Ovary (tissue), 7 donors: ENCODE measurements at regions not wholly inside any gene's neighbourhood (a gene's known extent, or its start where the extent isn't known, plus 50 kb on each side); places are given as distances from the start of the nearest gene placed in this dataset.

Experiments used
- DNase-seq, 5 donors: peaks; one replicate each; pipeline ENCODE4 v3.0.0-alpha.2; 2019 to 2020
- H3K27ac ChIP-seq, 2 donors: fragments of 200-600 bp; one replicate each; pipeline versions ENCODE4 v1.5.1 to v1.8.0; 2019 to 2022
- H3K27me3 ChIP-seq: fragments of 200-600 bp; one replicate; pipeline ENCODE4 v1.8.0; 2022
- H3K36me3 ChIP-seq: fragments of 200-600 bp; sonication (generic); one replicate; pipeline ENCODE4 v1.5.1; 2019
- H3K4me1 ChIP-seq: one replicate; pipeline ENCODE4 v1.8.1; 2013; ENCODE audit warnings: mild to moderate bottlenecking, moderate library complexity; ENCODE audit not compliant: insufficient read depth
- H3K4me3 ChIP-seq: fragments of 200-600 bp; sonication (generic); one replicate; pipeline ENCODE4 v1.5.1; 2017
- H3K9me3 ChIP-seq, 2 donors: fragments of 200-600 bp in 1 of 2; sonication (generic) in 1 of 2; one replicate each; pipeline versions ENCODE4 v1.5.1 to v1.8.1; 2013 to 2019; ENCODE audit warnings: mild to moderate bottlenecking in 1 of 2, moderate library complexity in 1 of 2
- EP300 ChIP-seq: sonication (generic); formaldehyde crosslinking; IDR thresholded peaks from one replicate; pipeline ENCODE4 v1.6.1; 2017; ENCODE audit warnings: antibody characterized with exemption
- POLR2A ChIP-seq: fragments of 450-650 bp; IDR thresholded peaks from one replicate; pipeline ENCODE4 v1.6.1; 2017; ENCODE audit warnings: antibody characterized with exemption, mild to moderate bottlenecking, moderate library complexity
- WGBS, 3 donors: extraction: QIAGEN DNeasy Blood & Tissue Kit in 1 of 3; methylation state at CpG; one replicate each; pipeline versions ENCODE4 v1.1.5 to v1.1.7; 2013 to 2017; 5-methylcytosine and 5-hydroxymethylcytosine counted together
- intact Hi-C, 4 donors: fragments of 100-400 bp; cut with DNase I; formaldehyde crosslinking; loops; one replicate each; pipeline versions ENCODE4 v1.11.0 to v1.15.1; 2022 to 2023
- TF ChIP-seq, protein P1 (sequence below), 3 donors: fragments of 450-650 bp in 2 of 3; fragments of 200-600 bp in 1 of 3; IDR thresholded peaks; one replicate each; pipeline versions ENCODE4 v1.5.1 to v1.8.0; 2016 to 2022; ENCODE audit warnings: antibody characterized with exemption in 3 of 3, mild to moderate bottlenecking in 1 of 3
- donor health status: DM: no; HTN: no; CAD: no; lungs with moderate emphysema.
- donor health status: DM: no; HTN: no; CAD: no.
- donor health status: Bipolar disorder and iron deficiency.
- donor health status: DM: no; HTN: no; CAD: no.
- donor health status: DM: yes; HTN: yes; CAD: no.

DNA sequence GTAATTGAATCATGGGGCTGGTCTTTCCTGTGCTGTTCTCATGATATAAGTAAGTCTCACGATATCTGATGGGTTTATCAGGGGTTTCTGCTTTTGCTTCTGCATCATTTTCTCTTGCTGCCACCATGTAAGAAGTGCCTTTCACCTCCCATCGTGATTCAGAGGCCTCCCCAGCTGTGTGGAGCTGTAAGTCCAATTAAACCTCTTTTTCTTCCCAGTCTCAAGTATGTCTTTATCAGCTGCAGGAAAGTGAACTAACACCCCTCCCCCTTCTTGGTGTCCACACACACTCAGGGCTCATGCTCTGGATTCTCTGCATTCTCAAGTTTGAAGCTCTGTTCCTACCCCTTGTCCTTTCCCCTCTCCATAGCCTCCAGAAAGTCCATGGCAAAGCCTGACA, 107.1 kb downstream of the THBS2 start:
- Histone ChIP-seq H3K36me3 (no peaks in the 10 kb centered on the region), H3K9me3 (no peaks in the 10 kb centered on the region), H3K27me3 (no peaks in the 10 kb centered on the region), H3K4me1 (peaks cover 20% of the 10 kb centered on the region), H3K4me3 (no peak overlapping the region), H3K27ac (peak overlapping the region; percentile 18 to 61)
- intact Hi-C loops, result no loop called here
- no peak for TF ChIP-seq EP300
- no peak for TF ChIP-seq POLR2A
- TF ChIP-seq, protein P1, sequence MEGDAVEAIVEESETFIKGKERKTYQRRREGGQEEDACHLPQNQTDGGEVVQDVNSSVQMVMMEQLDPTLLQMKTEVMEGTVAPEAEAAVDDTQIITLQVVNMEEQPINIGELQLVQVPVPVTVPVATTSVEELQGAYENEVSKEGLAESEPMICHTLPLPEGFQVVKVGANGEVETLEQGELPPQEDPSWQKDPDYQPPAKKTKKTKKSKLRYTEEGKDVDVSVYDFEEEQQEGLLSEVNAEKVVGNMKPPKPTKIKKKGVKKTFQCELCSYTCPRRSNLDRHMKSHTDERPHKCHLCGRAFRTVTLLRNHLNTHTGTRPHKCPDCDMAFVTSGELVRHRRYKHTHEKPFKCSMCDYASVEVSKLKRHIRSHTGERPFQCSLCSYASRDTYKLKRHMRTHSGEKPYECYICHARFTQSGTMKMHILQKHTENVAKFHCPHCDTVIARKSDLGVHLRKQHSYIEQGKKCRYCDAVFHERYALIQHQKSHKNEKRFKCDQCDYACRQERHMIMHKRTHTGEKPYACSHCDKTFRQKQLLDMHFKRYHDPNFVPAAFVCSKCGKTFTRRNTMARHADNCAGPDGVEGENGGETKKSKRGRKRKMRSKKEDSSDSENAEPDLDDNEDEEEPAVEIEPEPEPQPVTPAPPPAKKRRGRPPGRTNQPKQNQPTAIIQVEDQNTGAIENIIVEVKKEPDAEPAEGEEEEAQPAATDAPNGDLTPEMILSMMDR (IDR thresholded peaks at IDR 0.05), result no peak
- 29 to 43% (median 38%) methylated on average over 2 of the region's 2 CpGs for WGBS, 3 donors
- no peak for DNase-seq

DNA sequence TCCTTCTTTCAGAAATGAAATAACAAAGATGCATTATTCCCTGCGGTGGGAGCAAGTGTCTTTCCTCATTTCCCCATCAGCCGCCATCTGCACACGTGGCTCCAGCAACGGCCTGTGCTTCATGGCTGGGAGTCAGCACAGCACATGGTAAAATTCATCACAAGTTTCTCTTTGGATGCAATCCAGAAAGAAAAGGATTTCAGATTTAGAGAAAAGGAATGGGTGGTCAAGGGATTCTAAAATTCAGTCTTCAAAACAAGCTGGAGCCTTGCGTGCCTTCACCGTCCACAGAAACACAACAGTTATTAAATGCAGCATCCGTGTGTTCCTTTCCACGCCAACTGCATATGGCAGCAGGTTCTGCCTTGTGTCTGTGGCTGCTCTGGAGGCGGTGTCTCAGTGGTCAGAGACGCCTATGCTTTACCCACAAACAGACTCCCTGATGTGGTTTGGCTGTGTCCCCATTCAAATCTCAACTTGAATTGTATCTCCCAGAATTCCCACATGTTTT, 107.6 kb downstream of the THBS2 start:
- H3K36me3 ChIP-seq, result no peaks in the 10 kb centered on the region
- 12 to 26% (median 15%) methylated on average over 10 of the region's 10 CpGs for WGBS, 3 donors
- H3K9me3 ChIP-seq, result no peaks in the 10 kb centered on the region
- DNase-seq, result peak in 4 of 5 donors; percentile 57 to 66 (median 60)
- peaks cover 24% of the 10 kb centered on the region for H3K4me1 ChIP-seq
- TF ChIP-seq, protein P1 (IDR thresholded peaks at IDR 0.05), result no peak
- TF ChIP-seq EP300, result no peak
- no peak for TF ChIP-seq POLR2A
- peak overlapping the region; percentile 18 to 61 for H3K27ac ChIP-seq
- intact Hi-C loops, result no loop called here
- no peak overlapping the region for H3K4me3 ChIP-seq
- no peaks in the 10 kb centered on the region for H3K27me3 ChIP-seq

DNA sequence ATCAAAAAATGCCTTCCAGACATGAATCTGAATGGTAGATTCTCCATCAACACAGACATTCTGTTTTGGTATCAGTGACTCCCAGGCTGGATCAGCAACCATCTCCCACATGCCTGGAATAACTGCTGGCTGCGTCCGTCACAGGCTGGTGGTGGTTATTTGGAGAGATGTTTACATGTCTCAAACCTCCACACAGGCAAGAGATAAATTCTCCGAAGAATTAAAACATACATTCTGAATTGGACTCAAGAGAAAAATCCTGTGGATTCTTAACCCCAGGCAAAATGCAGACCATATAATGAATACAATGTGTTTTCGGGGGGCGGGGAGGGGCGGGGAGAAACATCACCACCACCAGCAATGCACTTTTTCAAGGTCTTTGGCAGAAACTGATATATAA, 108.2 kb downstream of the THBS2 start:
- no peaks in the 10 kb centered on the region for H3K9me3 ChIP-seq
- H3K4me1 ChIP-seq, result peaks cover 24% of the 10 kb centered on the region
- H3K36me3 ChIP-seq, result no peaks in the 10 kb centered on the region
- TF ChIP-seq, protein P1 (IDR thresholded peaks at IDR 0.05), result no peak
- TF ChIP-seq EP300 (no peak), POLR2A (no peak)
- 11 to 32% (median 12%) methylated on average over 6 of the region's 6 CpGs for WGBS, 3 donors
- intact Hi-C loops, result no loop called here
- H3K27ac ChIP-seq, result peak overlapping the region; percentile 18 to 61
- DNase-seq, result peak in 1 of 5 donors; percentile 24
- H3K27me3 ChIP-seq, result no peaks in the 10 kb centered on the region
- no peak overlapping the region for H3K4me3 ChIP-seq

DNA sequence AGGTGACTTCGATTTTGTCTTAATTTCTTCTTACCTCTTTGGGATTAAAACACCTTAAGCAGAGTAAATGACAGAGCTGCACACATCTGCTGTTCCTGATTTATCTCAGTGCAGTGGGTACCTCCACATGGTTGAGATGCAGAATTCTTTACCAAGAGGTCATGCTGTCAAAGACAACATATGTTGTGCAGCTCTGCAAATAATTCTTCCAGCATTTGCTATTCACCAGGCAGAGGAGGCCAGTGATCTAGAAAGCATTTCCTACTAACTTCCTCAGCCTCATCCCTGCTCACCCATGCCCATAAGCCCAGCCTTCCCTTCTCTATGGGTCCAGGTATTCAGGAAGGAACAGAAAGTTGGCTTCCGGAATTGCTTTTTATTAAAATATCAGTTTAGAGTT, 109.3 kb downstream of the THBS2 start:
- Histone ChIP-seq H3K36me3 (no peaks in the 10 kb centered on the region), H3K9me3 (no peaks in the 10 kb centered on the region), H3K27me3 (no peaks in the 10 kb centered on the region), H3K4me1 (peaks cover 24% of the 10 kb centered on the region), H3K4me3 (no peak overlapping the region), H3K27ac (no peak overlapping the region)
- 88 to 97% (median 93%) methylated on average over 2 of the region's 2 CpGs for WGBS, 3 donors
- TF ChIP-seq POLR2A (no peak), EP300 (no peak)
- TF ChIP-seq, protein P1 (IDR thresholded peaks at IDR 0.05), result no peak
- intact Hi-C loops, result loop anchor here in 2 of 4 donors (5.0 kb wide), 2 partner anchors 67 to 338 kb away; no protein-coding TSS in a partner anchor
- no peak for DNase-seq

- TF ChIP-seq POLR2A (no peak), EP300 (no peak)
- TF ChIP-seq, protein P1 (IDR thresholded peaks at IDR 0.05), result no peak
- WGBS, 3 donors, result 70 to 76% (median 75%) methylated on average over 8 of the region's 8 CpGs
- Histone ChIP-seq H3K27ac (no peak overlapping the region), H3K27me3 (no peaks in the 10 kb centered on the region), H3K4me3 (no peak overlapping the region), H3K9me3 (no peaks in the 10 kb centered on the region), H3K4me1 (peaks cover 24% of the 10 kb centered on the region), H3K36me3 (no peaks in the 10 kb centered on the region)
- intact Hi-C loops, result loop anchor here in 2 of 4 donors (5.0 kb wide), 2 partner anchors 65 to 340 kb away; no protein-coding TSS in a partner anchor
- DNase-seq, result no peak
These were observed 111.2 kb downstream of the THBS2 start for GRCh38 chr6:169142538-169142844.
